ENCODE measurements at regions not wholly inside any gene's neighbourhood (a gene's known extent, or its start where the extent isn't known, plus 50 kb on each side); places are given as distances from the start of the nearest gene placed in this dataset.
A peak's percentile ranks its signal among the peaks of the same experiment; 100 is the strongest.

- no peak for DNase-seq (ENCODE audit: low spot score)
Measured at GRCh38 chr5:135139381-135140134, 105.5 kb upstream of the PITX1 start.

GRCh38 chr5:135138116-135138850 is 104.3 kb upstream of the PITX1 start:
- DNase-seq (ENCODE audit: low spot score): no peak

- no peak for DNase-seq (ENCODE audit: low spot score)
Measured at GRCh38 chr5:135137146-135137915, 103.3 kb upstream of the PITX1 start.

GRCh38 chr5:135136546-135136945 is 102.5 kb upstream of the PITX1 start:
- DNase-seq (ENCODE audit: low spot score): no peak

- no peak for DNase-seq (ENCODE audit: low spot score)
Measured at GRCh38 chr5:135135530-135136226, 101.7 kb upstream of the PITX1 start.

GRCh38 chr5:135134691-135135381 is 100.8 kb upstream of the PITX1 start:
- no peak for DNase-seq (ENCODE audit: low spot score)

- DNase-seq (ENCODE audit: low spot score): peak; percentile 59
Measured at GRCh38 chr5:135133698-135134515, 99.9 kb upstream of the PITX1 start.

- DNase-seq (ENCODE audit: low spot score): no peak
Measured at GRCh38 chr5:135133181-135133580, 99.2 kb upstream of the PITX1 start.

- no peak for DNase-seq (ENCODE audit: low spot score)
Measured at GRCh38 chr5:135131801-135132680, 98.0 kb upstream of the PITX1 start.

GRCh38 chr5:135130261-135131215 is 96.5 kb upstream of the PITX1 start:
- no peak for DNase-seq (ENCODE audit: low spot score)

GRCh38 chr5:135129307-135129706 is 95.3 kb upstream of the PITX1 start:
- DNase-seq (ENCODE audit: low spot score): no peak

- no peak for DNase-seq (ENCODE audit: low spot score)
Measured at GRCh38 chr5:135128361-135128760, 94.3 kb upstream of the PITX1 start.

GRCh38 chr5:135127439-135128240 is 93.6 kb upstream of the PITX1 start:
- DNase-seq (ENCODE audit: low spot score): no peak

GRCh38 chr5:135126688-135127438 is 92.8 kb upstream of the PITX1 start:
- DNase-seq (ENCODE audit: low spot score): no peak

GRCh38 chr5:135124724-135125123 is 90.7 kb upstream of the PITX1 start:
- DNase-seq (ENCODE audit: low spot score): no peak

- no peak for DNase-seq (ENCODE audit: low spot score)
Measured at GRCh38 chr5:135124128-135124527, 90.1 kb upstream of the PITX1 start.

All from SK-N-DZ (cell line).